PC-9 (cell line): ENCODE measurements at regions not wholly inside any gene's neighbourhood (a gene's known extent, or its start where the extent isn't known, plus 50 kb on each side); places are given as distances from the start of the nearest gene placed in this dataset.

Source experiments
- BruUV-seq: library from RNA; stranded (reverse); fragments of 400-500 nt; replicated peaks from 2 replicates; lab custom pipeline; 2021; lab: Mats Ljungman, UMichigan
- CTCF ChIA-PET: fragments of 300-600 bp; sonication (Branson Sonifier 250); formaldehyde crosslinking; loops from one replicate; lab custom pipeline; 2022; ENCODE audit warnings: antibody characterized with exemption; lab: Charles Lee
- POLR2A ChIA-PET: fragments of 300-600 bp; sonication (Branson Sonifier 250); formaldehyde crosslinking; loops from one replicate; lab custom pipeline; 2022; ENCODE audit warnings: antibody characterized with exemption; ENCODE audit not compliant: unreplicated experiment; lab: Charles Lee
- DNase-seq, 2 experiments: peaks; one replicate each; pipeline versions ENCODE4 v3.0.0 to v3.0.0-alpha.2; 2015 to 2022; ENCODE audit warnings: mixed read lengths in 1 of 2
- H2AFZ ChIP-seq: fragments of 200-600 bp; sonication (generic); 2 replicates; pipeline ENCODE4 v1.8.1; 2017; ENCODE audit warnings: antibody characterized with exemption
- H3F3A ChIP-seq: fragments of 200-600 bp; sonication (generic); 2 replicates; pipeline ENCODE4 v1.8.1; 2017; ENCODE audit warnings: antibody characterized with exemption, mild to moderate bottlenecking, low read depth; ENCODE audit not compliant: insufficient read depth
- H3K27ac ChIP-seq: fragments of 200-600 bp; sonication (generic); 2 replicates; pipeline ENCODE4 v1.6.1; 2016; ENCODE audit warnings: mixed run types
- H3K27me3 ChIP-seq: fragments of 200-600 bp; sonication (generic); 2 replicates; pipeline ENCODE4 v1.6.1; 2016; ENCODE audit warnings: low read depth, mixed run types; ENCODE audit not compliant: insufficient read depth
- H3K36me3 ChIP-seq: fragments of 200-600 bp; sonication (generic); 2 replicates; pipeline ENCODE4 v1.6.1; 2016; ENCODE audit warnings: low read depth, mixed run types
- H3K4me1 ChIP-seq: fragments of 200-600 bp; sonication (generic); replicated peaks from 2 replicates; pipeline ENCODE4 v1.6.1; 2016; ENCODE audit warnings: mixed run types; ENCODE audit not compliant: insufficient read depth
- H3K4me2 ChIP-seq: fragments of 200-600 bp; sonication (generic); 2 replicates; pipeline ENCODE4 v1.6.1; 2017; ENCODE audit warnings: mixed run types
- H3K4me3 ChIP-seq: fragments of 200-600 bp; sonication (generic); 2 replicates; pipeline ENCODE4 v1.6.1; 2016; ENCODE audit warnings: mixed run types
- H3K79me2 ChIP-seq: fragments of 200-600 bp; sonication (generic); 2 replicates; pipeline ENCODE4 v1.6.1; 2017; ENCODE audit warnings: low read depth, mixed run types
- H3K9me2 ChIP-seq: fragments of 200-600 bp; sonication (generic); 2 replicates; pipeline ENCODE4 v1.8.1; 2017; ENCODE audit warnings: mild to moderate bottlenecking; ENCODE audit not compliant: insufficient read depth
- H3K9me3 ChIP-seq: fragments of 200-600 bp; sonication (generic); 2 replicates; pipeline ENCODE4 v1.8.1; 2016; ENCODE audit warnings: low read depth; ENCODE audit not compliant: insufficient read depth
- H4K20me1 ChIP-seq: fragments of 200-600 bp; sonication (generic); 2 replicates; pipeline ENCODE4 v1.8.1; 2017; ENCODE audit not compliant: insufficient read depth
- CTCF ChIP-seq: fragments of 200-600 bp; sonication (generic); conservative IDR thresholded peaks from 2 replicates; pipeline ENCODE4 v1.6.1; 2017; ENCODE audit warnings: mixed run types, antibody characterized with exemption, mild to moderate bottlenecking, moderate library complexity
- EZH2 ChIP-seq: fragments of 200-600 bp; sonication (generic); IDR thresholded peaks from 2 replicates; pipeline ENCODE4 v1.8.0; 2017; ENCODE audit warnings: antibody characterized with exemption, low read depth
- intact Hi-C: fragments of 100-400 bp; cut with micrococcal nuclease; formaldehyde crosslinking; loops from one replicate; pipeline ENCODE4 v1.10.0; 2022; ENCODE audit not compliant: unreplicated experiment

GRCh38 chr5:124071039-124071438 is 559.1 kb downstream of the CSNK1G3 start:
- Histone ChIP-seq H3K36me3 (no peaks in the 10 kb centered on the region), H3K79me2 (no peaks in the 10 kb centered on the region), H3K4me3 (no peak overlapping the region), H3K27me3 (no peaks in the 10 kb centered on the region), H3K9me3 (peaks cover 1% of the 10 kb centered on the region; the same call in 1 of the 2 replicates), H3K4me2 (no peak overlapping the region), H2AFZ (no peak overlapping the region), H4K20me1 (no peaks in the 10 kb centered on the region), H3K9me2 (no peaks in the 10 kb centered on the region), H3K4me1 (no peaks in the 10 kb centered on the region), H3F3A (no peaks in the 10 kb centered on the region), H3K27ac (no peak overlapping the region)
- intact Hi-C loops, result no loop called here
- no peak for TF ChIP-seq EZH2
- no peak for TF ChIP-seq CTCF
- ChIA-PET POLR2A (no interaction called here), CTCF (no interaction called here)
- no TSS peak for BruUV-seq
- no peak for DNase-seq

GRCh38 chr5:124065508-124065907 is 553.5 kb downstream of the CSNK1G3 start:
- no peak overlapping the region for H3K27ac ChIP-seq
- BruUV-seq, result no TSS peak
- no peaks in the 10 kb centered on the region for H3F3A ChIP-seq
- intact Hi-C loops, result no loop called here
- TF ChIP-seq CTCF (no peak), EZH2 (no peak)
- ChIA-PET CTCF (no interaction called here), POLR2A (no interaction called here)
- no peak for DNase-seq
- H3K4me2 ChIP-seq, result no peak overlapping the region
- no peaks in the 10 kb centered on the region for H3K4me1 ChIP-seq
- H2AFZ ChIP-seq, result no peak overlapping the region
- H3K36me3 ChIP-seq, result no peaks in the 10 kb centered on the region
- no peaks in the 10 kb centered on the region for H3K79me2 ChIP-seq
- H4K20me1 ChIP-seq, result no peaks in the 10 kb centered on the region
- no peaks in the 10 kb centered on the region for H3K27me3 ChIP-seq
- peaks cover 3% of the 10 kb centered on the region; the same call in 1 of the 2 replicates for H3K9me3 ChIP-seq
- H3K9me2 ChIP-seq, result no peaks in the 10 kb centered on the region
- no peak overlapping the region for H3K4me3 ChIP-seq

GRCh38 chr5:124064956-124065355 is 553.0 kb downstream of the CSNK1G3 start:
- no peak overlapping the region for H3K4me2 ChIP-seq
- no peaks in the 10 kb centered on the region for H3K36me3 ChIP-seq
- no peak overlapping the region for H2AFZ ChIP-seq
- no TSS peak for BruUV-seq
- DNase-seq, result no peak
- H3K4me3 ChIP-seq, result no peak overlapping the region
- no peaks in the 10 kb centered on the region for H3K27me3 ChIP-seq
- H3F3A ChIP-seq, result no peaks in the 10 kb centered on the region
- H3K4me1 ChIP-seq, result no peaks in the 10 kb centered on the region
- H3K27ac ChIP-seq, result no peak overlapping the region
- TF ChIP-seq CTCF, result no peak
- TF ChIP-seq EZH2, result no peak
- intact Hi-C loops, result no loop called here
- no peaks in the 10 kb centered on the region for H3K79me2 ChIP-seq
- ChIA-PET CTCF (no interaction called here), POLR2A (no interaction called here)
- H4K20me1 ChIP-seq, result no peaks in the 10 kb centered on the region
- peaks cover 3% of the 10 kb centered on the region; the same call in 1 of the 2 replicates for H3K9me3 ChIP-seq
- no peaks in the 10 kb centered on the region for H3K9me2 ChIP-seq
